HG02885 (cell line): ENCODE measurements at regions not wholly inside any gene's neighbourhood (a gene's known extent, or its start where the extent isn't known, plus 50 kb on each side); places are given as distances from the start of the nearest gene placed in this dataset.
"Not testable (repeated sequence)": the region's sequence is repeated elsewhere in the genome, so short reads cannot be mapped to it uniquely, and the experiment has no call there.

Experiments used
- ATAC-seq: cut with Tn5 transposase; IDR thresholded peaks from one replicate; pipeline ENCODE4 v1.9.1; 2021; ENCODE audit warnings: mild to moderate bottlenecking; ENCODE audit not compliant: unreplicated experiment, poor library complexity

GRCh38 chr5:125969011-125969813, 454.0 kb upstream of the GRAMD2B start:
- ATAC-seq: no peak

- ATAC-seq: no peak
These were observed 453.4 kb upstream of the GRAMD2B start for GRCh38 chr5:125969814-125970171.

DNA sequence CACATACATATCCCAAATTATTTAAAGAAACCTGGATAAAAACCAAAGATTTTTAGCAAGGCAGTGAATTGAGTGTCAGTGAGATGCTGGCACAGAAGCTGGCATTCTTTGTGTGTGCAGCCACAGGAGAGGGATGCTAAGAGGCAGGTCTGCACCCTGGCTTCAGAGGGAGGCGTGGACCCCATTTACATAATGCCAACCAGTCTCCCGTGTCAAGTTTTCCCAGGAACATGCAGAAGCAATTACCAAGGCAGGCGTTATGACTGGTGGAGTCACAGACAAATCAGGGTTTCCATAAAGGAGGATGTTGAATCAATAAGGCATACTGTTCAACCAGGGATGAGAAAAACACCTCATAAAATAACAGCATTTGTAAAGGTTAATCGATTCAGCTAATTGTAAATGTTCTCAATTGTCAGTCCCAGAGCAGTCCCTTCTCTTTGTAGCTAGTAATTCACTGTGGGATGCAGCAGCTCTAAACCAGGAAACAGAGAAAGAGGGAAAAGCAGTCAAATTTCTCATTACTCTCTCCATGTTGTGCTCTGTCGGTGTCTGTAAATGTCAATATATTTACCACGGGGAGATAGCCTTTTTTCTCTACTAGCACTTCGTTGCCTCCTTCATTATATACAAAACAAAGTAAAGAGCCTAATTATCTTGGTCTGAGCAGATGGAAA, 452.4 kb upstream of the GRAMD2B start:
- no peak for ATAC-seq

- no peak for ATAC-seq
These were observed 450.5 kb upstream of the GRAMD2B start for GRCh38 chr5:125972706-125973105.

GRCh38 chr5:125974679-125975078, 448.5 kb upstream of the GRAMD2B start:
- ATAC-seq: no peak

DNA sequence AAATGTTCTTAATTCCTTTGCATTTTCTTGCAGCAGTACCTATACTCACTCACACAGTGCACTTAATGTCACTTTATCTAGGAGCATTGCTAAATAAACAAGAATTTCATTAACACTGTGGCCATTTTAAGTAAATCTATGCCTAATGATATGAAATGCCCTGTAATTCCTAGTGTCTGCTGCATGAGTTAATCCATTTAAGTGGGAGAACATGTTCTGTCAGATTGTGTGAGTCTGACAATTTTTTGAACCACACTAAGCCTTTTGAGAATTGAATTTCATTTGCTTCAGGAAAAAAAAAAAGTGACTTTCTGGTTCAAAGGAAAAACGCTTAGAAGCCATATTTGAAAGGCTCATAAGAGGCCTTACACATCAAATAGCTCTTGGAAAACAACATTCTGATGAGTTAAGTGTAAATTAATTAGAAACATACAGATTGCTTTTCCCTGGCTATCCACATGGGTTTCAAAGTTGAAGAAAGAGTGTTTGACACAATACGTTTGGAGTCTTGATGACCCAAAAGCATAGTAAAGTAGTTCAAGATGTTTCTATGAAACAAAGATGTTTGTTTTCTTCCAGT, 446.7 kb upstream of the GRAMD2B start:
- no peak for ATAC-seq

- no peak for ATAC-seq
These were observed 445.2 kb upstream of the GRAMD2B start for GRCh38 chr5:125978015-125978414.

GRCh38 chr5:125979636-125980035, 443.6 kb upstream of the GRAMD2B start:
- no peak for ATAC-seq

DNA sequence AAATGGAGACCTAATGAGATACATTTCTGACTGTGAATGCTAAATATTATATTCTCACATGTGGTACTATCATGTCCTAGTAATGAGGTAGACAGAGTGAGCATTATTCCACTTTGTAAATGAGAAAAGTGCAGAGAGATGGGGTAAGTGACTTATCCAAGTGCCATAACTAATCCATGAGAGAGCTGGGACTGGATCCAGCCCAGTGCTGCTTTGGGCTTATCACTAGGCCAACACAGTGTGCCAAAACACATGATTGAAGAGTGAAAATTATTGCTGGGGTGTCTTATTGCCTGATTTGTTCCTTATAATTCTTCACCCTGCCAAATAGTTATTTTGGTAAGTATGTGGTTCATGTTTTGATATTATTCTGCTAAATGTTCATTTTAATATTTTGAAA, 442.2 kb upstream of the GRAMD2B start:
- no peak for ATAC-seq

- no peak for ATAC-seq
These were observed 435.4 kb upstream of the GRAMD2B start for GRCh38 chr5:125987677-125988255.

DNA sequence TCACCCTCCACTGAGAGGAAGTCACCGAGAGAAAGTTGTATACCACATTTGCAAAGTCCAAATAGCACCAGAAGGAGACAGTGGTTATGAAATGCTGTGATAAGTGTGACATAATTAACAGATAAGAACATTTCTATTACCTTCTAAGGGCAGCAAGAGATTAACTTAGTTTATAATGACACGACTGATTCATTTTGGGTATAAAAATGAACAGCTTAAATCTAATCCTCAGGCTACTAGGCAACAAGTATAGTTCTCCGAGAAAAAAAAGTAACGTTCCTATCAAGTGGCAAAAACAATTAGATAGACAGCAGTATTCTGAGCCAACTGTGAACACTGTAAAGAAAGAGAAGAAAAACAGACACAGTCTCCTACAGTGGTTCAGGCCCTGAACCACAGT, 431.2 kb upstream of the GRAMD2B start:
- ATAC-seq: no peak

DNA sequence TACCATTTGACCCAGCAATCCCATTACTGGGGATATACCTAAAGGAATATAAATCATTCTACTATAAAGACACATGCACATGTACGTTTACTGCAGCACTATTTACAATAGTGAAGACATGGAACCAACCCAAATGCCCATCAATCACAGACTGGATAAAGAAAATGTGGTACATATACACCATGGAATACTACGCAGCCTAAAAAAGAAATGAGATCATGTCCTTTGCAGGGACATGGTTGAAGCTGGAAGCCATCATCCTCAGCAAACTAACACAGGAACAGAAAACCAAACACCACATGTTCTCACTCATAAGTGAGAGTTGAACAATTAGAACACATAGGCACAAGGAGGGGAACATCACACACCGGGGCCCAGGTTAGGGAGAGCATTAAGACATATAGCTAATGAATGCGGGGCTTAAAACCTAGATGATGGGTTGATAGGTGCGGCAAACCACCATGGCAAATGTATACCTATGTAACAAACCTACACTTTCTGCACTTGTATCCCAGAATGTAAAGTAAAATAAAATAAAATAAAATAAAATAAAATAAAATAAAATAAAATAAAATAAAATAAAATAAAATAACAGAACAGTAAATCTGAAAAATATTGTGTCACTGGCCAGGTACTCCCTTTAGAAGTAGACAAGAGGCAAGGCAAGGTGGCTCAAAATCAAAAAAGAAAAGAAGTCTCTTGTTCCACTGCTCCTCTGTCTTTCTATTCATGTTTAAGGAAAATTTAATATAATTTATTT, 423.8 kb upstream of the GRAMD2B start:
- ATAC-seq: not testable (repeated sequence)

DNA sequence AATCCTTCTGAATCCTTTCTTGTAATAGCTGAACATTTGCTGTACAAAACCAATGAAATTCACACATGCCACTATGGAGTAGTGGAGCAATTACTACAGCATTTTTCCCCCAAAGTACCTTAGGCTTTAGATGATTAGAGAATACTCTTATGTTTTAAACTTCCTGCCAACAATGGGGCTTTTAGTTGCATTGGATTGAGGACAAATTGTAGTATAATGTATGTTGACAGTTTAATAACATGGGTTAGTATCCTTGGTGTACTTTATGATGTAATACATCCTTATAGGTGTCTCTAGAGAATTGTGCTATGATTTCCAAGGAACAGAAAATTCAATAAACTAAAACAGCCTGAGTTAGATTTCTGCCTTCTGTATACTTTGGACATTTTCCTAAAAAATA, 422.7 kb upstream of the GRAMD2B start:
- ATAC-seq: no peak

- no peak for ATAC-seq
These were observed 420.8 kb upstream of the GRAMD2B start for GRCh38 chr5:126002222-126002897.

DNA sequence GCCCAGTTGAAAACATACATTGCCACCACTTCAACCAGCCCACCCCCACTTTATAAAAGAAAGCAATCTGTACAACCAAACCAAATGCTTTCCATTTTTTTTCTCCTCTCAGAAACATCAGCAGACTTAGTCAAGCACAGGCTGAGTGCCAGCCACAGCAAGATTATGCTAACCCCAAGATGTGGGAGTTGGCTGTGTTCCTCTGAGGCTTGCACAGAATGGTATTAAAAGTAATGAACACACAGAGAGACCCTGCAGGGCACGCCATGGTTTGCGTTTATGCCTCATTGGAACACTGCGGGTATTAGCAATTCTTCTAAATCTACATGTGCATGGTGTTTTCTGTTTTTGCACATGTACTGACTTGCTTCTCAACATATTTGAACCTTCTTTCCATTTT, 419.9 kb upstream of the GRAMD2B start:
- no peak for ATAC-seq

DNA sequence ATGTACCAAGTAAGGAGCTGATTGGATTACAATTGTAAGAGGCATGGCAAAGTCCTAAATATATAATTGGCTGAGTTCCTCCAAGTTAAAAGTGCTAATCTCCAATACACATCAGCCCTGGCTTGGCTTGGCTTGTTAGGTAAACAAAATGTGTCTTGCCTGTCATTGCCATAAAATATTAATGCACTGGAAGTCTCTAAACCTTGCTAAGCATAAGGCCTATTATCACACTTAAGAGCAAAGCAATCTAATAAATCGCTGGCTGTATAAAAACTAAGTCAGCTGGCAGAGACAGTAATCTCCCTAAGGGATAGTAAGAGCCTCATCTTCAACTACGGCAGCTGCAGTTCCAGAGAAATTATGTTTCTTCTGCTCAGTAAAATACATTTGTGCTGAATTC, 418.6 kb upstream of the GRAMD2B start:
- no peak for ATAC-seq

- ATAC-seq: no peak
These were observed 415.4 kb upstream of the GRAMD2B start for GRCh38 chr5:126007841-126008240.

DNA sequence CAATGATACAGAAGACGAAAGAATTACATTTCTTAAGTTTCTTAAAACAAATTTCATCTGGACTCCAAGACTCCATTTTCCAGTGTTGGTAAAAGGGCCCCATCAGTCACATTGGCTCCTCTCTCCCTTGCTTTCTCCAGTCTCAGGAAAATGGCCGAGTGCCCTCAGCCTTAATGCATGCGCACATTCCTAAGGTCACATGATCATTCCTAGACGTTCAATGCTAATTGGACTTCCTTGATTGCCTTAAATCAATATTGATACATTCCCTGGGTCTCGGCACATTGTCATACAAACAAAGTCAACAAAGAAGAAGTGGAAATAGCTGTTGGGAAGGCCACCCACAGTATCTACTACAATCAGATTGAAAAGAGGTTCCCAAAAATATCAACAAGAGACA, 413.6 kb upstream of the GRAMD2B start:
- ATAC-seq: no peak

GRCh38 chr5:126011526-126011925, 411.7 kb upstream of the GRAMD2B start:
- not testable (repeated sequence) for ATAC-seq

DNA sequence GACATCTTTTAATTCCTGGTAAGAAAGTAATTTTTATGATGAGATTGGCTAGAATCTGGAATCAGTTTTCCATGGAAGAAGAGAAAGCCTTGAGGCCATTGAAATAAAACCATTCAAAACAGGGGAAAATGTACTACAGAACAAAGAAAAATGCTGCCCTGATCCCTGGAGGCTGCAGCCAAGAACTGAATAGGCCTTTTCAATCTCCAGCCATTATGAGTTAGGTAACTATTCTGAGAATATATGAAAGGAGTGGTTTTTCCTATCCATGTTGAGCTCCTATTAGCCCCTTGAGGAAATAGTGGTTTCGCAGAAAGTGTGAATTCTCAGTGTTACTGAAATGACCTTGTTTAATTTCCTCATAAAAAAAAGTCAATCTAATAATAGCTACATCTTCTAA, 408.5 kb upstream of the GRAMD2B start:
- no peak for ATAC-seq
